ENCODE measurements at regions not wholly inside any gene's neighbourhood (a gene's known extent, or its start where the extent isn't known, plus 50 kb on each side); places are given as distances from the start of the nearest gene placed in this dataset.
"Not testable (repeated sequence)": the region's sequence is repeated elsewhere in the genome, so short reads cannot be mapped to it uniquely, and the experiment has no call there.

DNA sequence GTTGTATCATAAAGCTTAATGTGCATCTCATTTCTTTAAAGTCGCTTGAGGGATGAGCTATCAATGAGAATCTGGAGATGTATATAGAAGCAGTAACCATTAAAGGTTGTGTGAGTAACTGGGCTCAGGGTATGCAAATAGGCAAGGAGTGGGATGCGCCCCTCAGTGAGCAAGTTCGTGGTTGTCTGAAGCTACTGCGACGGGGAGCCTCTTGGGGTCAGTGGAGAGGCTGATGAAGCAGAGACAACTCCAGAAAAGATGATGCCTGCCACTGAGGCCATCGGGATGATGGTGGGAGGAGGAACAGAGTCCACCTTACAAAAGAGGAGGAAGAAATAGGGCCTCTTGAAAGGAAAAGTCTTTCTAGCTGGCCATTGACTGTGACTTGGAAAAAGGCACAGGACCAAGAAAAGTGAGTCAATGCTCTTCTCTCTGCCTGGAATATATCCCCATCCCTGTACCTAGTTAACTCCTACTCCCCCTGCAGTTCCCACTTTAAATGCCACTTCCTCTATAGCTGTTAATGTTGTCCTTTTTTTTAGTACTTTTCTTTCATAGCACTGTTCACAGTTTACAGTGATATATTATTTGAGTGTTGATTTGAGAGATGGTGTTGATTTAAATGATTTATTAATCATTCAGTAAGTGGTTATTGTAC lies 51.4 kb upstream of the LSM6 start:
- DNase-seq (ENCODE audit: low read depth, low spot score): no peak

DNA sequence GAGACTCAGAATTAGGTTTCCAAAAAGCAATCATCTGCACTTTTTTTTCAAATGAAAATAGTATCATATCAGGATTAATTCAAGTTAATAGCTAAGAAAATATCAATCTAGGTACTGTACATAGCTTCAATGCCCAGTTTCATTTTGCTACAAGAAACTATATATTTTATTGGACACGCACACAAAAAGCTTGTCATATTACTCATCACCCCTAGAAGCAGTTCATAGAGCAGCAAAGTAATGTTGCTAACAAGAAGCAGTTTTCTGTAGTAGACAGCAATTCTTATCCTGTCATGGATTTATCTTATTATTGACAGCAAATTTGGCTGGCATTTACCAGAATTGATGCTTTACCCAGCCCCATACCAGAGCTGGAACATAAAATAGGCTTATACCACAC lies 52.3 kb upstream of the LSM6 start:
- DNase-seq (ENCODE audit: low read depth, low spot score): no peak

DNA sequence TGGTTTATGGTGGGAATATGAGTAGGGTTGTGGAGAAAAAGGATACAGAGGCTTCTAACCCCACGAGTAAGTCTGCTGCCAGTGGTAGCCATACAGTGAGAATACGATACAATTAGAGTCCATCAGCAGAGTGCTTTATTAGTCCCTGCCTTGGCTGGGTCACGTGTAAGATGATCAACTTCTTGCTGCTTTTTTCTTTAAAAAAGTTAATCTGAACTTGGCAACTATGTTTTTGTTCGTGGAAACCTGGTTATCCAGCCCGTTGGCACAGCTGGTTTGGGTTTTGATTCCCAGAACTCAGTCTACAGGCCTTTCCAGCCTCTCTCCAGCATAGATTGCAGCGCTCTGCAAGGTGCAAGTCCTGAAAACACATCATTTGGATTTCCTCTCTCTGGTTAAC lies 53.1 kb upstream of the LSM6 start:
- no peak for DNase-seq (ENCODE audit: low read depth, low spot score)

DNA sequence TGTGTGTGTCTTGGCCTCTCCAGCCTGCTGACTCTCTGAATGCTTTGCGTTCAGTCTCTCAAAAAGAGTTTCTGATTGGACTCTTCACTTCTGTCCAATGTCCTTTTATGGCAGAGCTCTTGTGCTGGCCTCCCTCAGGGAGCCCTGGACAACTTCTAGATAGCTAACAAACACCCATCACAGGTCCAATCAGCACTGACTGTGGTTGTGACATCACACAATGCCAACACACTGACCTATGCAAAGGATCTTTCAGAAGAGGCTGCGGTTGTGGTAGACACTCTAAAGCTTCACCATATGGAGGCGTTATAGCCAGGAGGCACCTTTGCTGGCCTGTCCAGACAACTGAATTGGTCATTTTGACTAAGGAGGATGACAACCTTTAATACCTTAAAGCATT lies 53.8 kb upstream of the LSM6 start:
- DNase-seq (ENCODE audit: low read depth, low spot score): no peak

DNA sequence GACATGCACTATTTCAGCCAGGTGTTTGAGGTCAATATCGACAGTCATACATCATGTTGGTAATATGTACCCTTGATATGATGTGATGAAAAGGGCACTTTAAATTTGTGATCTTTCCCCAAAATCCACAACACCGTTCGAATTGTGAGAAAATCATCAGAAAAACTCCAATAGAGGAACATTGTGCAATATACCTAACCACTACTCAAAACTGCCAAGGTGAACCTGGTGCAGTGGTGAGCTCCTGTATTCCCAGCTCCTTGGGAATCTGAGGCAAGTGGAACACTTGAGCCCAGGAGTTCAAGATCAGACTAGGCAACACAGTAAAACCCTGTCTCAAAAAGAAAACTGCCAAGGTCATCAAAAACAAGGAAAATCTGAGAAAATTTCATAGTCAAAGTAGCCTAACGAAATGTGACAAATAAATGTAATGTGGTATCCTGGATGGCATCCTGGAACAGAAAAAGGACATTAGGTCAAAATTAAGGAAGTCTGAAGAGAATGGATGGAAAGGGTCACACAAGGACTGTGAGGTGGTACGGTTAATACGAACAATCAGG lies 55.6 kb upstream of the LSM6 start:
- DNase-seq (ENCODE audit: low read depth, low spot score): no peak

DNA sequence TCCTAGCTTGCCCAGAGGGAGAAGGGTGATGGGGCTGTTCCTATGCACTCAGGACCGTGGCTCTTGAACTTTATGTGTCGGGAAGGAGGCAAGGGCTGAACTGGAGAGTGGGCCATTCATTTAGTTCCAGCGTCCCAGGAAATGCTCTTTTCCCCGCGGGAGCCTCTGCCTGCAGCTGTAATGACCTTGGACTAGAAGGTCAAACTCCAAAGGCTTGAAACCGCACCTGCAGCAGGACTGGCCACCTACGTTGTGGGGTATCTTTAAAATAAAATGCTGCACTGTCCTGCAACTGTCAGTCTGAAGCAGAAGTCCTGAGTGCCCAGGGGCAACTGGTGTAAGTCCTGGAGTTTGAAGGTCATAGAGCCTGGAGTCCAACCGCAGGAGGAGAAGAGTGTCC lies 61.5 kb upstream of the LSM6 start:
- no peak for DNase-seq (ENCODE audit: low read depth, low spot score)

DNA sequence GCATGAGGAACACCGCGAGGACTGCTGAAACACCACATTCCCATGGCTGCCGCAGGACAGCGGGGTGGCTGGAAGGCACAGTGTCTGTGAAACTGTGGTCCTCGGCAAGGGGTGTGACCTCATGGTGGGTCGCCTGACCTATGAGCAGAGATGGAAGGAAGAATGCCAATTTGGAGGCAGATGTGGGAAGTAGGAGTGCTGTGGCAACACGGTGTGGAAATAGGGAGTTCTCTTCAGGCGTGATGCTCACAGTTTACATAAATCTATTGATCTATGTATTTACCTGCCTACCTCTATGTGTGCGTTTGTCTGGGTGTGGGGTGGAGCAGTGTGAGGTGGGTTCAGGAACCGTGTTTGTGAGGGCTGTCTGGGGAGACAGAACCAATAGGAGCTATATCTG lies 62.3 kb upstream of the LSM6 start:
- no peak for DNase-seq (ENCODE audit: low read depth, low spot score)

DNA sequence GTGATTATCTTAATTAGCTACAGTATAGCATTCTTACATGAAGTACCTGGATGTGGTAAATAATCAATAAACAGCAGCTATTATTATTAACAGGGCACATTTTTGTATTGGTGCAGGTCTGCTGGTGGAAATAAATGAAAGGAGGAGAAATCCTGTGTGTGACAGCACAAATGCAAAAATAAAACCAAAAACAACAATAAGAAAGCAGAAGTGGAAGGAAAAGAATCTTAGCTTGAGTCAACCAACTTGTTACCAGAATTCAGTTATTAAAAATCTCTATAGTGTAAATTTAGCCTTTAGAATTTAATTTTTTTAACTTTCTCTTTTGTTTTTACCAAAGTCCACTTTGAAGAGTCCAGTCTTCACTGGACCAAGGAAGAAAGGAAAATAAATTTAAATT lies 63.1 kb upstream of the LSM6 start:
- no peak for DNase-seq (ENCODE audit: low read depth, low spot score)

DNA sequence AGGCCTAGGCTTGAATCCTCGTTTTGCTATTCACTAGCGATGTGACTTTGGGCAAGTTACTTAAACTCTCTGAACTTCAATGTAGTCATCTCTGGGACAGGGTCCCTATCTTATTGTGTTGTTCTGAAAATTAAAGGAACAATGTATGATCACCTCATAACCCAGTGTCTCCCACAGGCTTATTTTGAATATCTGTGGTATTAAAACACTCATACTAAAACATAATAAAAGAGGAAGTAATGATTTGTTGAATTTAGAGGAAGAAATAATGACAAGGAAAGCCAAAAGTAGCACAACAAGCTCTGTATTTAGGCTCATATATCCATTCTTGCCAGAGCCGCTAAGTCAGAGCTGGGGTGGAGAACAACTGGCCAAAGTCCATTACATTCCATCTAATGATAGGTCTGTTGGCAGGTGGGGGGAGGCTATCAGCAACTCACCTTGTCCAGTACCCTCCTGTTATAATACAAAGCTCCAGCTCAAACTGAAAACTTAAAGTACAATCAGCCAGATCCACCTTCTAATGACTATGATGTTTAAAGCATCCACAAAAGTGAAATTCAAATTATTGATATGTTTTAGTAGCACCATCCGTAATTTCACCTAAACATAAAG lies 64.5 kb upstream of the LSM6 start:
- no peak for DNase-seq (ENCODE audit: low read depth, low spot score)

DNA sequence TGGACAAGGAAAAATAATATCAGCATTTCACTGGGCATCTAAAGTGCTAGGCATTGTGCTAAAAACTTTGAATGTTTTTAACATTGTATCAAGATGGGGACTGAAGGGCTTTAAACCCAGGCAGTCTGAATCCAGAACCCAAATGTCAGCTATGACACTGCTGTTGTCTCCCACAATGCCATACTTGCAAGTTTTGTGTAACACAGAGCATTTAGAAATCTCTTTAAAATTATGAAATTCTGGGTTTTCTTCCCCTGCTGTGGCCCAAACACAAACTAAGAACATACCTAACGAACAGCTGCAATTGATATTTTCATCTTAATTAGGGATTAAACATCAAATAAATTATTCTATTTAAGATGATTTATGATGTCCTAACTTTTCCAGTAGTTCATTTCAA lies 66.8 kb upstream of the LSM6 start:
- no peak for DNase-seq (ENCODE audit: low read depth, low spot score)

DNA sequence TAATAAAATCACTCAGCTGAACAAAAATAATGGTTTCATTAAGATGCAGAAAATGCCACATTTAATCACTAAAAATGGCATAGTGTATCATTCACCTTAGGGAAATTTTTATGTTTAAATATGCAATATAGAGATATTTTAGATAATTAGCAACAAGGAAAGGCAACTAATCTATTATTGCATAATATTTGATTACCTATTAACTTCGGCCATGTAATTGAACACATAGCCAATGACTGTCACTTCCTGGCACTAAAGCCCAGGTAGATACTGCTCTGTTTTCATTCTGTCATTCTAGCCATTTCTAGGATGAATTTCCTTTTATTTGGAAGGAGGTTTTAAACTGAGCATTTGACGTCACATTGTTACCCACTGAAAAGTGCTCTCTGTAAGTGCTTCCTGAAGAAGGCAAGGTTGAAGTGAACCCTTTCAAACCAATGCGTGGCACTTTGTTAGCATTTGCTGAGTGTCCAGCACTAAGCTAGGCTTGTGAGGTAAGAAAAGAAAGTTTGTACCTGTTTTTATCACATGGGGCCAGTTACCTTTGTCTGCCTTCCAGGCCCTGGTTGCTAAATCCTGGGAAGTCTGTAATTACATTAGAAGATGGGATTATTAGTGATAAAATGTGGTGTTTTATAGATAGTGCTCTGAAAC lies 67.8 kb upstream of the LSM6 start:
- no peak for DNase-seq (ENCODE audit: low read depth, low spot score)

DNA sequence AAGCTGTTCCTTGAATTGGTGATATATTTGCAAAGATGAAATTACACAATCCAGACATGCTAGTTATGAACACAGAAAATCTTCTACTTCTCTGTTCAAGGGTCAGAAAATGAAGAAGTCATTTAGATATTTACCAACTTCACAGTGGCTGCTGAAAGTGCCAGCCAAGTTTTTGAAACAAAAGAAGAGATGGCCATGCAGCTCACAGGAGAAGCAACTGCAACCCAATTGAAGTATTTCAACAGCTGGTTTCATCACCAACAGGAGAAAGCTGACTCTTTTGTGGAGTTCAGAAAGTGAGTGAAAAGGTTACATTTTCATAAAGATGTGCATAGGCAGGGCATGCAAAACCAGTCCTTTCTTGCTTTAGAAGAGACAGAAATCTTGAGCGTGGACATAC lies 70.1 kb upstream of the LSM6 start:
- DNase-seq (ENCODE audit: low read depth, low spot score): no peak

DNA sequence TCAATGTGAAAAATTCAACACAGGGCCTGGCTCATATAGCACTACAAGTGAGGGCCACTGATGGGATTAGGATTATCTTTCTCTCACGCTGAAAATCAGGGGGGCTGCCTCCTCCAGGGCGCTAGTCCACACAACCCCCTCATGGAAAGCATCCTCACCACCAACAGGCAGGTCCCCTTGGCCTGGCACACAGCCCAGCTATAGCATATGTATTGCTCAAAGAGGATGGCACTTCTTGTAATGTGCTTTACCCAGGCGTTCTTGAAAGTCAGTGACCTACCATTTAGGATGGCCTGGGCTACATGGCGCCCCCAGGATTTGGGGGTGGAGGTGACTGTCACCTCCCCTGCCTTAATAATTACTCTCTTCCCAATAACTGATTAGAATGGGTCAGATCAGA lies 71.0 kb upstream of the LSM6 start:
- DNase-seq (ENCODE audit: low read depth, low spot score): no peak

DNA sequence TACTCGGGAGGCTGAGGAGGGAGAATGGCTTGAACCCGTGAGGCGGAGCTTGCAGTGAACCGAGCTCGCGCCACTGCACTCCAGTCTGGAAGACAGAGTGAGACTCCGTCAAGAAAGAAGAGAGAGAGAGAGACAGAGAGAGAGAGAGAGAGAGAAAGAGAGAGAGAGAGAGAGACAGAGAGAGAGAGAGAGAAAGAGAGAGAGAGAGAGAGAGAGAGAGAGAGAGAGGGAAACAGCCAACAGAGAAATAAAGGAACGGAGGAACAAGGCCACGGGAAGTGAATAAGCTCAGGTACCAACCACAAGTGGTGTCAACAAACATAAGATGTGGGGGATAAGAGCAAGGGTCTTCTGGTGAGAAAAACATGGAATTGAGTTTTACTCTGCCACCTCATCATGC lies 71.5 kb upstream of the LSM6 start:
- not testable (repeated sequence) for DNase-seq (ENCODE audit: low read depth, low spot score)

DNA sequence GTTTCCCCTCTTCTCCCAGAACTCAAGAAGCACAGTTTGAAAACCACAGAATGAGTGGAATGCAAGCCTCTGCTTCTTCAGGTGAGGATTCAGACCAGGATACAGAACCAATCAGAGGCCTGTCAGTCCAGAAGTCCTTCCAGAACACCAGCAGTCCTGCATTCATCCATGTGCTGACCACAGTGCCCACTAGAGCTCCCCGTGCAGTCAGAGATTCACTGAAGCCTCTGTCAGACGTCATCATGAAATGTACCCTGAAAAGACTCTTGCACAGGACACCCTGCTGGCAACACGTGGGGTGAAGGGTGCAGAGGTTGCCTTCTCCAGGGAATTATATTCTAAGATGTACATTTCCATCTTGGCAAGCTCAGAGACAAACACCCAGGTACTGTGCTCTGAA lies 75.9 kb upstream of the LSM6 start:
- DNase-seq (ENCODE audit: low read depth, low spot score): no peak

DNA sequence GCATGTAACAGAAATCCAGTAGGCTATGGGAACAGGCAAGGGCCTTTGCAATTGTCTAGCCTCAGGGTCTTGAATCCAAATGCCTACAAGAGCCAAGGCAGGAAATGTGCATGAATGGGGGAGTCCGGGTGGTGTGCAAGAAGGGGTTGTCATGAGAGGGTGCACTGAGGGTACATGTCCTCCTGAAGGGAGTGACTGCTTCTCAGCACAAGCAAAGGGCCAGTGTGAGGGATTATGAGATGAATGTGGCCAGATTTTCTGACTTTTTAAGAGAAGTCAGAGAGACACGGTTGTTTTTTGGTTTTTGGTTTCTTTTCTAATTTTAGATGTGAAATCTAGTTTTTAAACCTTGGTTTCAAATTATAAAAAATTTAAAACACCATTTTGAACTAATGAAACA lies 76.5 kb upstream of the LSM6 start:
- no peak for DNase-seq (ENCODE audit: low read depth, low spot score)

DNA sequence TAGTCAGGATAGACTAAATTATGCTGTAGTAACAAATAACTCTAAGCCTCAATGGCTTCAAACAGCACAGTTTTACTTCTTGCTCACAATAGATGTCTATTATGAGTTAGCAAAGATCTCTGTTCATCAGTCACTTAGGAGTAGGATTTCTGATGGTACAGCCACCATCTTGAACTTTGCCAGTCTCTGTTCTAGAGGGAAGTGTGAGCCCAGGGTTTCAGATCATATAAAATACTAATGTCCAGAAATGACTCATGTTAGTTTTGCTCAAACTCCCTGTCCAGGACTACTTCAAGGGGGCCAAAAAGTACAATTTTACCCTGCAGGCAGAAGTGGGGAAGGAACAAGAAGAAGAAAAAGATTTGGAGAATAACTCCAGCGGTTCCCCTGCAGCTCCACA lies 77.1 kb upstream of the LSM6 start:
- DNase-seq (ENCODE audit: low read depth, low spot score): no peak

DNA sequence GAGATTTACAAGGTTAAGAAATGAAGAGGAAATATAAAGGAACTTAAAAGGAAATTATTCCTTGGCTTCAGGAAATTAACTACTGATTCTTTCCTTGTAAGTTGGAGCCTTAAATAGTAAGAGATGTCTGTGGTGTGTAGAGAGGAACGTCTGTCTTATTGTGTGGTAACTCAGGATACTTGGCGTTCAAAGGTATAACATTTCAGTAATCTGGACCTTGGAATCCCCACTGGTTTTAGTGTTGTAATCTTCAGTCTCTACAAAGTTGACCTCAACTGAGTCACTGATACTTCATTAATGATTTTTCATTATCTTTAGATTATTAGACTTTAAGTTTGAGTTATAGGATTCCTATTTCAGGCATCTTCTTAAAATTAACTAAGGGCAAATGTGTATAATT lies 79.1 kb upstream of the LSM6 start:
- DNase-seq (ENCODE audit: low read depth, low spot score): no peak

DNA sequence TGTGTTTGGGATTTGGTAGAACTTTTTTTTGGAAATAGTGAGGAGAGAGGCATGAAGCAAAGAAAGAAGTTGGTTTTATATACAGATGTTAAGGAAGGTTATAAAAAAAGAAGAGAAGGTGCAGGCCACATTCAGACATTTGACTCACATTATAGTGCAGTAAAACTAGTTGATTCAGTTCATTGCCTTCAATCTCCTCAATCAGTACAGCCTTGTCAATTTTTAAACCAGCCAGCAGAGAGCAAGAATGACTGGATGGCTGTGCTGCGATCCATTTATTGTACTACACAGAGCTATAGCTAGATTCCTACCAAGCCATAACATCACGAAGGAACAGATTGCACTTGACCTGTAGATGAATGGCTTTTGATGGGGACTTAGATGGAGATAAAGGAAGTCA lies 79.7 kb upstream of the LSM6 start:
- no peak for DNase-seq (ENCODE audit: low read depth, low spot score)

DNA sequence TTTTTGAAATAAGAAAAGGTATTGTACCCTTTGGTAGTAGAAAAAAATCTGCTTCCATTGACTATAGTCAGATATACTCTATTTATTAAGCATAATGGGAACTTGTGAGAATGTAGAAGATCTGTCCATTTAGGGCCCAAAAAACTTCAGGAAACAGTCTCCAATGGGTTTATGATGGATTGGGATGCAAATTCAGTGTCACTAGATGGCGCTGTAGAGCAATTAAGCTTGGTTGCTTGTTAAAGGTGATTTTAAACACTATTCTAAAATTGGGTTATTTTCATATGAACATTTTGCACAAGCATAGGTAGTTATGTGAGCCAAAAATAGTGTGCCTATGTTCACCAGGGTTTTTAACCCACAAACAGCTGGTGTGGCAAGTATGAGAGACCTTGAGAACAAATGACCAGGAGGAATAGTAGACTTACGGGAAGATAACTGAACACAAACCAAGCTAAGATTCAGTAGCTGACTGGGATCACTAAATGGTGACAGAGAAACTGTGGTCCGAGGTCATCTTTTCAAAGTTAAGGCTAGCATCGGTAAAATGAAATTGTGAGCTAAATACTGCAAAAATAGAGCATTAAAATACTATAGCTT lies 80.3 kb upstream of the LSM6 start:
- DNase-seq (ENCODE audit: low read depth, low spot score): peak; percentile 28

DNA sequence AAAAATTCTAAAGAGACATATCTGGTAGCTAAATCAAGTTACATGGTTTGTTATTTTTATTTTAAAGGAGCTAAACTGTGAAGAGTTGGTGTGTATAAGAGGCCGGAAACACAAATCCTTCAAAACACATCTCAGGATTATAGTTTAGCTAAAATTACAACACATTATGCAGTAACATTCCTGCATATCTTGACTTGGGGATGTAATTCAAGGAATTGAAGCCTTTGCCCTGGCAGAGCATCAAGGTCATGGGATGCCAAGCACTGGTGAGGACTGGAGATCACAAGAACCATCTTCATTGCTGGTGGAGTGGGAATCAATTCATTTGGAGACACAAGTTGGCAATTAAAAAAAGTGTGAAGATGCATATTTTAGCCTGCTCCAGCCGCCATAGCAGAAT lies 86.8 kb upstream of the LSM6 start:
- no peak for DNase-seq (ENCODE audit: low read depth, low spot score)

DNA sequence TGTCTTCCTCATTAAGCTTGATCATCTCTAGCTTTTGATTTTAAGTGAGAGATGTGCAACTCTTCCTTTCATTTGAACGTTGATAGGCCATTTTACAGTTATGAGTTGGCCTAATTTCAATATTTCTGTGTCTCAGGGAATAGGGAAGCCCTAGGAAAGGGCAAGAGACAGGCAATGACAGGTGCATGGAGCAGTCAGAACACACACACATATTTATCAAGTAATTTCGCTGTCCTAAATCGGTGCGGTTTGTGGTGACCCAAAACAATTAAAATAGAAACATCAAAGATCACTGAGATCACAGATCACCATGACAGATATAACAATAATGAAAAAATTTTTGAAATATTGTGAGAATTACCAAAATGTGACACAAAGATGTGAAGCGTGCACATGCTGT lies 87.7 kb upstream of the LSM6 start:
- no peak for DNase-seq (ENCODE audit: low read depth, low spot score)

DNA sequence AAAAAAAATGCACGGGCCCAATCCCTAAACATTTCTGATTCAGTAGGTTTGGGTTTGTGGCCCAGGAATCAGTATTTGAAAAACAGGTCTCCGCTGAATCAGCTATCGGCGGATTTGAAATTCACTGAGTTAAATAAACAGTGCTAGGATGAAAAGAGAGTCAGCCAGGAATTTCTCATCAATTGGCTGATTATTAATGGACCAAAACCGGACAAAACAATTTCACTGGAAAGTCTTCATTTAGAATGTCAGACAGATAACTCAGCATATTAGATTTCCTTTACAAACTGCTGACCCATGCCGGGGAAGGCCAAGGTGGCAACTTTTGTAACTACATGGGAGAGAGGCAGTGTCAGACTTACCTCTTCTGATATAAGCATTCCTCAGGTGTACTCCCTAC lies 99.4 kb upstream of the LSM6 start:
- no peak for DNase-seq (ENCODE audit: low read depth, low spot score)
